NT2/D1 (cell line): ENCODE measurements at regions not wholly inside any gene's neighbourhood (a gene's known extent, or its start where the extent isn't known, plus 50 kb on each side); places are given as distances from the start of the nearest gene placed in this dataset.

Experiments used
- YY1 ChIP-seq: IDR thresholded peaks from 2 replicates; pipeline ENCODE4 v1.6.1; 2011; ENCODE audit not compliant: insufficient read length, insufficient read depth
- ZNF274 ChIP-seq: IDR thresholded peaks from 2 replicates; pipeline ENCODE4 v1.6.1; 2011; ENCODE audit warnings: mild to moderate bottlenecking, low read depth, low read length

- no peak for TF ChIP-seq YY1
- no peak for TF ChIP-seq ZNF274
Measured at GRCh38 chr18:51727780-51728179, 530.3 kb upstream of the MEX3C start.
